ENCODE measurements at regions not wholly inside any gene's neighbourhood (a gene's known extent, or its start where the extent isn't known, plus 50 kb on each side); places are given as distances from the start of the nearest gene placed in this dataset.

- H3K27me3 ChIP-seq (ENCODE audit: insufficient read depth, low read length): no peaks in the 10 kb centered on the region
- H3K9me3 ChIP-seq (ENCODE audit: low read depth, low read length): no peaks in the 10 kb centered on the region
- TF ChIP-seq CTCF (IDR thresholded peaks at IDR 0.05; ENCODE audit: extremely low read depth, low read depth, low read length): no peak
- no peak for DNase-seq (ENCODE audit: insufficient read length, low spot score, missing footprints)
- H3K4me3 ChIP-seq (ENCODE audit: insufficient read depth, low read length): no peak overlapping the region
- no peaks in the 10 kb centered on the region for H3K4me1 ChIP-seq (ENCODE audit: insufficient read depth, low read length)
- no peaks in the 10 kb centered on the region for H3K79me2 ChIP-seq (ENCODE audit: insufficient read depth, low read length)
- H4K20me1 ChIP-seq (ENCODE audit: insufficient read depth, low read length): no peaks in the 10 kb centered on the region
- H3K36me3 ChIP-seq (ENCODE audit: insufficient read depth, low read length): no peaks in the 10 kb centered on the region
- H2AFZ ChIP-seq (ENCODE audit: low read length): no peak overlapping the region
- no peak overlapping the region for H3K4me2 ChIP-seq (ENCODE audit: insufficient read depth, low read length)
- no peak overlapping the region for H3K27ac ChIP-seq (ENCODE audit: low read depth, low read length)
Measured at GRCh38 chr12:111110556-111110955, 190.2 kb upstream of the MYL2 start.

- Histone ChIP-seq H3K27ac (ENCODE audit: low read depth, low read length) (no peak overlapping the region), H3K27me3 (ENCODE audit: insufficient read depth, low read length) (peaks cover 6% of the 10 kb centered on the region), H3K79me2 (ENCODE audit: insufficient read depth, low read length) (no peaks in the 10 kb centered on the region), H3K4me1 (ENCODE audit: insufficient read depth, low read length) (no peaks in the 10 kb centered on the region), H3K4me3 (ENCODE audit: insufficient read depth, low read length) (no peak overlapping the region), H3K4me2 (ENCODE audit: insufficient read depth, low read length) (no peak overlapping the region), H3K9me3 (ENCODE audit: low read depth, low read length) (no peaks in the 10 kb centered on the region), H3K36me3 (ENCODE audit: insufficient read depth, low read length) (no peaks in the 10 kb centered on the region), H4K20me1 (ENCODE audit: insufficient read depth, low read length) (no peaks in the 10 kb centered on the region), H2AFZ (ENCODE audit: low read length) (no peak overlapping the region)
- TF ChIP-seq CTCF (IDR thresholded peaks at IDR 0.05; ENCODE audit: extremely low read depth, low read depth, low read length): no peak
- no peak for DNase-seq (ENCODE audit: insufficient read length, low spot score, missing footprints)
Measured at GRCh38 chr12:111108726-111109125, 188.3 kb upstream of the MYL2 start.

GRCh38 chr12:111107392-111108178, 187.2 kb upstream of the MYL2 start:
- no peak overlapping the region for H2AFZ ChIP-seq (ENCODE audit: low read length)
- TF ChIP-seq CTCF (IDR thresholded peaks at IDR 0.05; ENCODE audit: extremely low read depth, low read depth, low read length): no peak

GRCh38 chr12:111105294-111105693, 184.9 kb upstream of the MYL2 start:
- H3K27ac ChIP-seq (ENCODE audit: low read depth, low read length): no peak overlapping the region
- H2AFZ ChIP-seq (ENCODE audit: low read length): no peak overlapping the region
- H3K4me1 ChIP-seq (ENCODE audit: insufficient read depth, low read length): no peaks in the 10 kb centered on the region
- H3K4me2 ChIP-seq (ENCODE audit: insufficient read depth, low read length): no peak overlapping the region
- no peaks in the 10 kb centered on the region for H3K79me2 ChIP-seq (ENCODE audit: insufficient read depth, low read length)
- no peaks in the 10 kb centered on the region for H4K20me1 ChIP-seq (ENCODE audit: insufficient read depth, low read length)
- TF ChIP-seq CTCF (IDR thresholded peaks at IDR 0.05; ENCODE audit: extremely low read depth, low read depth, low read length): no peak
- no peak for DNase-seq (ENCODE audit: insufficient read length, low spot score, missing footprints)
- no peak overlapping the region for H3K4me3 ChIP-seq (ENCODE audit: insufficient read depth, low read length)
- no peaks in the 10 kb centered on the region for H3K36me3 ChIP-seq (ENCODE audit: insufficient read depth, low read length)
- no peaks in the 10 kb centered on the region for H3K9me3 ChIP-seq (ENCODE audit: low read depth, low read length)
- peaks cover 6% of the 10 kb centered on the region for H3K27me3 ChIP-seq (ENCODE audit: insufficient read depth, low read length)

More at GRCh38 chr12:111107392-111108178, 187.2 kb upstream of the MYL2 start:
- no peaks in the 10 kb centered on the region for H3K36me3 ChIP-seq (ENCODE audit: insufficient read depth, low read length)
- H3K4me3 ChIP-seq (ENCODE audit: insufficient read depth, low read length): no peak overlapping the region
- no peaks in the 10 kb centered on the region for H3K79me2 ChIP-seq (ENCODE audit: insufficient read depth, low read length)
- no peak overlapping the region for H3K4me2 ChIP-seq (ENCODE audit: insufficient read depth, low read length)
- DNase-seq (ENCODE audit: insufficient read length, low spot score, missing footprints): no peak
- H3K27ac ChIP-seq (ENCODE audit: low read depth, low read length): no peak overlapping the region
- H3K9me3 ChIP-seq (ENCODE audit: low read depth, low read length): no peaks in the 10 kb centered on the region
- peaks cover 6% of the 10 kb centered on the region for H3K27me3 ChIP-seq (ENCODE audit: insufficient read depth, low read length)
- no peaks in the 10 kb centered on the region for H4K20me1 ChIP-seq (ENCODE audit: insufficient read depth, low read length)
- H3K4me1 ChIP-seq (ENCODE audit: insufficient read depth, low read length): no peaks in the 10 kb centered on the region
